Transverse colon (tissue), 4 donors: ENCODE measurements at regions not wholly inside any gene's neighbourhood (a gene's known extent, or its start where the extent isn't known, plus 50 kb on each side); places are given as distances from the start of the nearest gene placed in this dataset.

Source experiments
- DNase-seq: peaks from one replicate; pipeline ENCODE4 v3.0.0-alpha.2; 2019
- H3K27ac ChIP-seq, 4 donors: fragments of 200-600 bp; sonication (generic); 2 replicates each; pipeline ENCODE4 v1.5.1; 2016 to 2018; ENCODE audit warnings: inconsistent platforms in 4 of 4
- H3K27me3 ChIP-seq: fragments of 200-600 bp; sonication (generic); 2 replicates; pipeline ENCODE4 v1.5.1; 2017; ENCODE audit warnings: inconsistent platforms
- H3K36me3 ChIP-seq, 4 donors: fragments of 200-600 bp; sonication (generic); 2 replicates each; pipeline ENCODE4 v1.5.1; 2017 to 2019; ENCODE audit warnings: inconsistent platforms in 4 of 4
- H3K4me1 ChIP-seq, 4 donors: fragments of 200-600 bp; sonication (generic); 2 replicates each; pipeline ENCODE4 v1.5.1; 2017 to 2020; ENCODE audit warnings: inconsistent platforms in 4 of 4
- H3K4me3 ChIP-seq, 4 donors: fragments of 200-600 bp; sonication (generic); 1 replicate in 1 of 4; 2 replicates in 3 of 4; pipeline versions ENCODE4 v1.5.1 to v1.6.1; 2017 to 2019; ENCODE audit warnings: inconsistent platforms in 4 of 4
- H3K9me3 ChIP-seq, 2 donors: fragments of 200-600 bp; sonication (generic); 2 replicates each; pipeline ENCODE4 v1.5.1; 2017 to 2019; ENCODE audit warnings: inconsistent platforms in 2 of 2
- CTCF ChIP-seq, 5 experiments: fragments of 200-600 bp in 3 of 5; fragments of 450-650 bp in 2 of 5; sonication (generic) in 3 of 5; IDR thresholded peaks; 1 replicate in 2 of 5; 2 replicates in 3 of 5; pipeline ENCODE4 v1.5.1; 2016 to 2017; ENCODE audit warnings: antibody characterized with exemption in 5 of 5, inconsistent platforms in 3 of 5, mild to moderate bottlenecking in 2 of 5, moderate library complexity in 1 of 5
- EP300 ChIP-seq: sonication (generic); formaldehyde crosslinking; IDR thresholded peaks from one replicate; pipeline ENCODE4 v1.6.1; 2017; ENCODE audit warnings: antibody characterized with exemption, low read depth
- POLR2A ChIP-seq: fragments of 450-650 bp; IDR thresholded peaks from one replicate; pipeline ENCODE4 v1.6.1; 2016; ENCODE audit warnings: antibody characterized with exemption, mild to moderate bottlenecking, moderate library complexity
- POLR2AphosphoS5 ChIP-seq, 3 donors: sonication (generic); formaldehyde crosslinking; IDR thresholded peaks; one replicate each; pipeline ENCODE4 v1.6.1; 2016; ENCODE audit warnings: antibody characterized with exemption in 3 of 3
- WGBS, 2 donors: methylation state at CpG; one replicate each; pipeline ENCODE4 v1.1.5; 2018; ENCODE audit warnings: low coverage in 1 of 2; 5-methylcytosine and 5-hydroxymethylcytosine counted together
- in situ Hi-C, 4 donors: fragments of 200-750 bp; cut with MboI; loops; one replicate each; pipeline versions ENCODE4 v1.15.0 to v1.15.1; 2017; ENCODE audit warnings: low sequenced_read_pairs in 3 of 4, low pct_ligation_motif_present in 1 of 4, low pct_unique_long_range_greater_than_20kb in 1 of 4
- intact Hi-C: fragments of 100-400 bp; cut with DNase I; formaldehyde crosslinking; loops from one replicate; pipeline ENCODE4 v1.15.1; 2023; ENCODE audit warnings: low total_unique reads

DNA sequence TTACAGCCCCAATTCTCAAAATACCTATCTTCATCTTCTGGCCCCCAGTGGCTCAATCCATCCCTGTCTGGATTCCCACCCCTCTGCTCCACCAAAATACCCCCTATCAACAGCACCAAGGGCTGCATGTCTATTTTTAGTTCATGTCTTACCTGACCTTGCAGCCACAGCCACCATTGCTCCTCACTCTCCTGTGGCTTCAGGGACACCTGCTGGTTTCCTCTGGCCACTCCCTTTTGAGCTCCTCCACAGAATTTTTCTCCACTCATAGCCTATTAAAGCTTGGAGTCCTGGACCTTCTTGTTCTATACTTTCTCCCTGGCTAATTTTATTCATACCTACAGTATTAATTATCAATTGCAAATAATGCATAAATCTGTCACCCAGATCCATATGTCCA lies 125.3 kb upstream of the NGF start:
- in situ Hi-C loops, result loop anchor here in 1 of 4 donors (25.0 kb wide), 1 partner anchor 326 kb away; no protein-coding TSS in a partner anchor
- no peaks in the 10 kb centered on the region for H3K27me3 ChIP-seq
- H3K9me3 ChIP-seq, result no peaks in the 10 kb centered on the region
- H3K4me3 ChIP-seq, result no peak overlapping the region
- no peaks in the 10 kb centered on the region for H3K36me3 ChIP-seq
- no peak for TF ChIP-seq POLR2A
- no peak for TF ChIP-seq EP300
- no peak for TF ChIP-seq CTCF (IDR thresholded peaks at IDR 0.05)
- no peak for TF ChIP-seq POLR2AphosphoS5 (IDR thresholded peaks at IDR 0.05)
- intact Hi-C loops, result loop anchor here (10.0 kb wide), 1 partner anchor 111 kb away; no protein-coding TSS in a partner anchor
- DNase-seq, result no peak
- H3K27ac ChIP-seq, result no peak overlapping the region
- H3K4me1 ChIP-seq, result no peaks in the 10 kb centered on the region

DNA sequence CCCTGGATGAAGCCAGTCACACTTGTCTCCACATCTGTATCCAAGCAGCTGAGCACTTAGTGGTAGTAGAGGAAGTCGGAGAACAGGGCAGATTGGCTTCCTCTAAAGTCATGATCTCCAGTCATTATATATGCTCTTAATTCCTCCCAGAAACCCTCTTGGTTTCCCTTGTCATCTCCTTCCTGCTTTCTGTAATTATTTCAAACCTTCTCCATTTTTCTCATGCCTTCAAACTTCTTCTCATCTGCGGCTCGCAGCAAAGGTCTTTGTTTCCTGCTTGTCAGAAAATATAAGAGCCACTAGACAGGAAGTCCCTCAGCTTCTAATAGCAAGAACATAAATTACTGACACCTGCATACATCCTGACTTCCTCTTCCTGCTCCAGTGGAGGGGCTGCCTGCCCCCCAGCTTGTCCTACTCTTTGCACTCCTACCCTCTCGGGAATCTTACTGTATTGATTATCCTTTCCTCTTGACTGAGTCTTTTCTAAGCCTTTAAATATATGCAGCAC lies 124.6 kb upstream of the NGF start:
- in situ Hi-C loops (loop anchor here in 1 of 4 donors (25.0 kb wide), 1 partner anchor 325 kb away; no protein-coding TSS in a partner anchor), intact Hi-C loops (loop anchor here (10.0 kb wide), 1 partner anchor 112 kb away; no protein-coding TSS in a partner anchor)
- Histone ChIP-seq H3K27me3 (no peaks in the 10 kb centered on the region), H3K36me3 (no peaks in the 10 kb centered on the region), H3K27ac (no peak overlapping the region), H3K9me3 (no peaks in the 10 kb centered on the region), H3K4me1 (no peaks in the 10 kb centered on the region), H3K4me3 (no peak overlapping the region)
- 54 to 60% methylated on average over 4 of the region's 4 CpGs for WGBS, 2 donors
- no peak for DNase-seq
- no peak for TF ChIP-seq POLR2A
- no peak for TF ChIP-seq CTCF (IDR thresholded peaks at IDR 0.05)
- no peak for TF ChIP-seq EP300
- no peak for TF ChIP-seq POLR2AphosphoS5 (IDR thresholded peaks at IDR 0.05)

GRCh38 chr1:115461526-115461925 lies 123.5 kb upstream of the NGF start:
- intact Hi-C loops, result loop anchor here (10.0 kb wide), 1 partner anchor 113 kb away; no protein-coding TSS in a partner anchor

GRCh38 chr1:115459161-115459560 lies 121.1 kb upstream of the NGF start:
- in situ Hi-C loops, result loop anchor here in 1 of 4 donors (25.0 kb wide), 1 partner anchor 322 kb away; no protein-coding TSS in a partner anchor
- intact Hi-C loops, result loop anchor here (5.0 kb wide), 1 partner anchor 48 kb away; no protein-coding TSS in a partner anchor
- 98% methylated on average over 3 of the region's 3 CpGs; no CpG with 5 or more reads in 1 of the 2 donors for WGBS, 2 donors

More at GRCh38 chr1:115461526-115461925, 123.5 kb upstream of the NGF start:
- in situ Hi-C loops, result loop anchor here in 1 of 4 donors (25.0 kb wide), 1 partner anchor 324 kb away; no protein-coding TSS in a partner anchor
- no peaks in the 10 kb centered on the region for H3K4me1 ChIP-seq
- no peak overlapping the region for H3K27ac ChIP-seq
- H3K9me3 ChIP-seq, result no peaks in the 10 kb centered on the region
- TF ChIP-seq POLR2A (no peak), POLR2AphosphoS5 (IDR thresholded peaks at IDR 0.05) (no peak)
- WGBS, 2 donors, result 68% methylated on average over 5 of the region's 5 CpGs; no CpG with 5 or more reads in 1 of the 2 donors
- H3K4me3 ChIP-seq, result no peak overlapping the region
- no peak for DNase-seq
- H3K27me3 ChIP-seq, result no peaks in the 10 kb centered on the region
- H3K36me3 ChIP-seq, result no peaks in the 10 kb centered on the region

More at GRCh38 chr1:115459161-115459560, 121.1 kb upstream of the NGF start:
- no peak overlapping the region for H3K4me3 ChIP-seq
- H3K9me3 ChIP-seq, result no peaks in the 10 kb centered on the region
- H3K4me1 ChIP-seq, result no peaks in the 10 kb centered on the region
- no peak for DNase-seq
- no peak overlapping the region for H3K27ac ChIP-seq
- H3K36me3 ChIP-seq, result no peaks in the 10 kb centered on the region
- no peaks in the 10 kb centered on the region for H3K27me3 ChIP-seq
- TF ChIP-seq POLR2A (no peak), CTCF (IDR thresholded peaks at IDR 0.05) (no peak), EP300 (no peak), POLR2AphosphoS5 (IDR thresholded peaks at IDR 0.05) (no peak)
